H9 (cell line): ENCODE measurements at regions not wholly inside any gene's neighbourhood (a gene's known extent, or its start where the extent isn't known, plus 50 kb on each side); places are given as distances from the start of the nearest gene placed in this dataset.

Experiments used
- DNase-seq: peaks from one replicate; pipeline ENCODE4 v3.0.0-alpha.2; 2017
- H2AFZ ChIP-seq: one replicate; pipeline ENCODE4 v1.6.1; 2013; ENCODE audit warnings: mild to moderate bottlenecking, low read length, control low read depth, moderate library complexity
- H2AK5ac ChIP-seq: 2 replicates; pipeline ENCODE4 v1.6.1; 2013; ENCODE audit warnings: low read length, control low read depth, mixed read lengths; ENCODE audit not compliant: insufficient read length
- H2BK120ac ChIP-seq: one replicate; pipeline ENCODE4 v1.6.1; 2013; ENCODE audit warnings: low read depth, mild to moderate bottlenecking, low read length, control low read depth, inconsistent platforms; ENCODE audit not compliant: poor library complexity, severe bottlenecking
- H2BK12ac ChIP-seq: 2 replicates; pipeline ENCODE4 v1.6.1; 2013; ENCODE audit warnings: low read length, control low read depth, mixed read lengths, low read depth; ENCODE audit not compliant: insufficient read length
- H2BK15ac ChIP-seq: 2 replicates; pipeline ENCODE4 v1.6.1; 2013; ENCODE audit warnings: low read depth, low read length, control low read depth
- H2BK20ac ChIP-seq: one replicate; pipeline ENCODE4 v1.6.1; 2013; ENCODE audit warnings: low read depth, mild to moderate bottlenecking, low read length, control low read depth, inconsistent platforms; ENCODE audit not compliant: poor library complexity, severe bottlenecking
- H2BK5ac ChIP-seq: 2 replicates; pipeline ENCODE4 v1.6.1; 2013; ENCODE audit warnings: low read length, control low read depth, mixed read lengths; ENCODE audit not compliant: insufficient read length
- H3K14ac ChIP-seq: 2 replicates; pipeline ENCODE4 v1.6.1; 2013; ENCODE audit warnings: low read length, control low read depth; ENCODE audit not compliant: insufficient read depth
- H3K18ac ChIP-seq: 2 replicates; pipeline ENCODE4 v1.6.1; 2013; ENCODE audit warnings: low read depth, mild to moderate bottlenecking, mixed read lengths, low read length, control low read depth; ENCODE audit not compliant: insufficient read length
- H3K23ac ChIP-seq: 2 replicates; pipeline ENCODE4 v1.6.1; 2013; ENCODE audit warnings: low read length, control low read depth, mixed read lengths, low read depth; ENCODE audit not compliant: insufficient read length
- H3K23me2 ChIP-seq: 2 replicates; pipeline ENCODE4 v1.6.1; 2013; ENCODE audit warnings: low read depth, mild to moderate bottlenecking, mixed read lengths, low read length, control low read depth; ENCODE audit not compliant: insufficient read length, poor library complexity, severe bottlenecking
- H3K27ac ChIP-seq: 2 replicates; pipeline ENCODE4 v1.5.1; 2013; ENCODE audit warnings: low read length, control low read depth, mixed read lengths, low read depth; ENCODE audit not compliant: insufficient read length
- H3K27me3 ChIP-seq: 2 replicates; pipeline ENCODE4 v1.6.1; 2013; ENCODE audit warnings: low read length, control low read depth, inconsistent platforms; ENCODE audit not compliant: insufficient read depth
- H3K4ac ChIP-seq: 2 replicates; pipeline ENCODE4 v1.6.1; 2013; ENCODE audit warnings: low read depth, mild to moderate bottlenecking, control low read depth, inconsistent platforms, low read length, moderate library complexity
- H3K4me1 ChIP-seq: 2 replicates; pipeline ENCODE4 v1.6.1; 2013; ENCODE audit warnings: low read length, control low read depth, inconsistent platforms; ENCODE audit not compliant: insufficient read depth
- H3K4me2 ChIP-seq: 2 replicates; pipeline ENCODE4 v1.6.1; 2013; ENCODE audit warnings: low read length, control low read depth, mixed read lengths; ENCODE audit not compliant: insufficient read length, insufficient read depth
- H3K56ac ChIP-seq: 2 replicates; pipeline ENCODE4 v1.6.1; 2013; ENCODE audit warnings: low read depth, mild to moderate bottlenecking, mixed read lengths, low read length, control low read depth; ENCODE audit not compliant: insufficient read length
- H3K79me1 ChIP-seq: 2 replicates; pipeline ENCODE4 v1.6.1; 2013; ENCODE audit warnings: low read depth, mild to moderate bottlenecking, moderate library complexity, low read length, control low read depth, inconsistent platforms; ENCODE audit not compliant: insufficient read depth, poor library complexity, severe bottlenecking
- H3K79me2 ChIP-seq: 2 replicates; pipeline ENCODE4 v1.6.1; 2013; ENCODE audit warnings: low read length, control low read depth, inconsistent platforms; ENCODE audit not compliant: insufficient read depth
- H3K9ac ChIP-seq: 2 replicates; pipeline ENCODE4 v1.6.1; 2013; ENCODE audit warnings: low read length, control low read depth, mixed read lengths; ENCODE audit not compliant: insufficient read length; ENCODE audit errors: extremely low read depth
- H3K9me3 ChIP-seq: one replicate; pipeline ENCODE4 v1.6.1; 2013; ENCODE audit warnings: low read depth, low read length, inconsistent platforms; ENCODE audit not compliant: control insufficient read depth
- H3T11ph ChIP-seq: one replicate; pipeline ENCODE4 v1.6.1; 2013; ENCODE audit warnings: mild to moderate bottlenecking, low read length, control low read depth, inconsistent platforms
- H4K20me1 ChIP-seq: one replicate; pipeline ENCODE4 v1.6.1; 2013; ENCODE audit not compliant: control insufficient read depth, insufficient read length, insufficient read depth
- H4K5ac ChIP-seq: 2 replicates; pipeline ENCODE4 v1.6.1; 2013; ENCODE audit warnings: low read depth, mild to moderate bottlenecking, mixed read lengths, low read length, control low read depth; ENCODE audit not compliant: insufficient read length
- H4K8ac ChIP-seq: replicated peaks from 2 replicates; pipeline ENCODE4 v1.6.1; 2013; ENCODE audit warnings: low read length, control low read depth, mixed read lengths, low read depth; ENCODE audit not compliant: insufficient read length
- H4K91ac ChIP-seq: 2 replicates; pipeline ENCODE4 v1.6.1; 2013; ENCODE audit warnings: low read depth, mild to moderate bottlenecking, moderate library complexity, mixed read lengths, low read length, control low read depth; ENCODE audit not compliant: insufficient read length
- H3K27ac Mint-ChIP-seq, 3 experiments: 2 replicates in 2 of 3; 3 replicates in 1 of 3; pipeline ENCODE4 v1.8.0; 2020 to 2021; ENCODE audit warnings: mixed read lengths in 3 of 3, mild to moderate bottlenecking in 1 of 3, moderate library complexity in 1 of 3
- H3K27me3 Mint-ChIP-seq: 2 replicates; pipeline ENCODE4 v1.8.0; 2021; ENCODE audit warnings: low read depth, mild to moderate bottlenecking, moderate library complexity, mixed read lengths
- H3K36me3 Mint-ChIP-seq, 3 experiments: 2 replicates in 2 of 3; 3 replicates in 1 of 3; pipeline ENCODE4 v1.8.0; 2020 to 2021; ENCODE audit warnings: low read depth in 3 of 3, mixed read lengths in 3 of 3; ENCODE audit not compliant: insufficient read depth in 1 of 3
- H3K4me1 Mint-ChIP-seq, 2 experiments: 2 replicates each; pipeline ENCODE4 v1.8.0; 2020; ENCODE audit warnings: mixed read lengths in 2 of 2
- H3K4me3 Mint-ChIP-seq, 2 experiments: 2 replicates in 1 of 2; 3 replicates in 1 of 2; pipeline ENCODE4 v1.8.0; 2020 to 2021; ENCODE audit warnings: mild to moderate bottlenecking in 2 of 2, mixed read lengths in 2 of 2, moderate library complexity in 1 of 2
- H3K9me3 Mint-ChIP-seq, 2 experiments: 2 replicates in 1 of 2; 3 replicates in 1 of 2; pipeline ENCODE4 v1.8.0; 2020; ENCODE audit warnings: mild to moderate bottlenecking in 2 of 2, mixed read lengths in 2 of 2, moderate library complexity in 1 of 2
- WGBS: extraction: QIAGEN DNeasy Blood & Tissue Kit; methylation state at CpG from one replicate; pipeline ENCODE4 v1.1.7; 2013; ENCODE audit warnings: missing lambda C conversion rate, low lambda C conversion rate, mixed read lengths; ENCODE audit not compliant: insufficient read length; ENCODE audit errors: extremely low coverage; 5-methylcytosine and 5-hydroxymethylcytosine counted together
- TF ChIP-seq, protein P1 (sequence below): fragments of 200-600 bp; sonication (generic); conservative IDR thresholded peaks from 3 replicates; pipeline ENCODE4 v1.8.0; 2021; ENCODE audit warnings: antibody characterized with exemption, mild to moderate bottlenecking

DNA sequence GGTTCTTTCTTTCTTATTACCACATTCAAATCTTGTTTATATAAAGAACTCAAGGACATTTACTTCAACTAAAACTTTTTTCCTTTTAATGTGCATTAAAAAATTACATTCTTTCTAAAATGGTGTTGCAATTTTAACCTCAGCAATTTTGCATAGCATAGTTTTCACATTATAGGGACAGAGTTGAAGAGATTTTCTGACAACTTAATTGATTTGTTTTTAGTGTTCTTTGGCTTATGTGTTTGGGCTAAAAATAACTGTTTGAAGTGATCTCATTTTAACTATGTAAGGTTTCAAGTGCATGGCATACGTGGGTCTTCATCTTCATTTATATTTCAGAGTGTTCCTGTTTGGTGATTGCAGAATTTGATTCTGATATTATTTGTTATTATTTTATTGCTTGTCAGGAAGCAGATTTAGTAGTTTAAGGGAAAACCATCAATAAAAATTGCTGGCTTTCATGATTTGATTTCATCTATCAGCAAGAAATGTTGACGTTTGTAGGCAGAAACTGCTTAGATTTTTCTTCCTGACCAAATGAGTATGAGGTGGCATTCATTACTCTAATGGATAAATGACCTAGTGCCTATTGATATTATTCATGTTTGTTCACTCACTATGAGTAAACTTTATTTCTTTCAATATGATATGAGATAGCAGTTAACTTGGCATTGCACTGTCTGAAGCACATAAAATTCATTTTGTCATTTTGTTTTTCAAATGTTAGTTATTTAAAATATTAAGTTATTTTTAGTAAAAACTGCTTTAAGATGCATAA is 398.4 kb downstream of the NUP35 start:
- Histone ChIP-seq H3K56ac (no peak overlapping the region), H3K9ac (no peak overlapping the region), H2AFZ (no peak overlapping the region), H3K14ac (no peak overlapping the region), H3T11ph (no peak overlapping the region), H4K8ac (no peak overlapping the region), H2BK5ac (no peak overlapping the region), H3K23me2 (no peaks in the 10 kb centered on the region), H4K91ac (no peak overlapping the region), H2BK12ac (no peak overlapping the region), H3K18ac (no peak overlapping the region), H3K79me1 (no peaks in the 10 kb centered on the region), H3K23ac (no peak overlapping the region), H4K5ac (no peak overlapping the region), H3K4me2 (no peak overlapping the region), H3K4me1 (no peaks in the 10 kb centered on the region), H4K20me1 (no peaks in the 10 kb centered on the region), H3K27me3 (no peaks in the 10 kb centered on the region), H3K27ac (no peak overlapping the region), H2AK5ac (no peak overlapping the region), H2BK20ac (no peak overlapping the region), H3K4ac (no peak overlapping the region), H2BK15ac (no peak overlapping the region), H3K9me3 (no peaks in the 10 kb centered on the region), H2BK120ac (no peak overlapping the region), H3K79me2 (0 out of 2 replicates have a peak, but pooled peaks cover 2% of the 10 kb centered on the region)
- Mint-ChIP-seq H3K4me3 (no peak overlapping the region), H3K36me3 (peaks cover 0 to 3% (median 0%) of the 10 kb centered on the region in 3 experiments; a peak in 2 of 7 replicates), H3K4me1 (peaks cover 0 to 6% of the 10 kb centered on the region in 2 experiments; a peak in 2 of 4 replicates), H3K27me3 (no peaks in the 10 kb centered on the region), H3K9me3 (no peaks in the 10 kb centered on the region; a peak in 1 of 5 replicates), H3K27ac (no peak overlapping the region)
- no peak for DNase-seq
- TF ChIP-seq, protein P1, sequence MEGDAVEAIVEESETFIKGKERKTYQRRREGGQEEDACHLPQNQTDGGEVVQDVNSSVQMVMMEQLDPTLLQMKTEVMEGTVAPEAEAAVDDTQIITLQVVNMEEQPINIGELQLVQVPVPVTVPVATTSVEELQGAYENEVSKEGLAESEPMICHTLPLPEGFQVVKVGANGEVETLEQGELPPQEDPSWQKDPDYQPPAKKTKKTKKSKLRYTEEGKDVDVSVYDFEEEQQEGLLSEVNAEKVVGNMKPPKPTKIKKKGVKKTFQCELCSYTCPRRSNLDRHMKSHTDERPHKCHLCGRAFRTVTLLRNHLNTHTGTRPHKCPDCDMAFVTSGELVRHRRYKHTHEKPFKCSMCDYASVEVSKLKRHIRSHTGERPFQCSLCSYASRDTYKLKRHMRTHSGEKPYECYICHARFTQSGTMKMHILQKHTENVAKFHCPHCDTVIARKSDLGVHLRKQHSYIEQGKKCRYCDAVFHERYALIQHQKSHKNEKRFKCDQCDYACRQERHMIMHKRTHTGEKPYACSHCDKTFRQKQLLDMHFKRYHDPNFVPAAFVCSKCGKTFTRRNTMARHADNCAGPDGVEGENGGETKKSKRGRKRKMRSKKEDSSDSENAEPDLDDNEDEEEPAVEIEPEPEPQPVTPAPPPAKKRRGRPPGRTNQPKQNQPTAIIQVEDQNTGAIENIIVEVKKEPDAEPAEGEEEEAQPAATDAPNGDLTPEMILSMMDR: no peak
- no CpG with 5 or more reads among the region's 2 CpGs for WGBS
